ENCODE measurements at regions not wholly inside any gene's neighbourhood (a gene's known extent, or its start where the extent isn't known, plus 50 kb on each side); places are given as distances from the start of the nearest gene placed in this dataset.

DNA sequence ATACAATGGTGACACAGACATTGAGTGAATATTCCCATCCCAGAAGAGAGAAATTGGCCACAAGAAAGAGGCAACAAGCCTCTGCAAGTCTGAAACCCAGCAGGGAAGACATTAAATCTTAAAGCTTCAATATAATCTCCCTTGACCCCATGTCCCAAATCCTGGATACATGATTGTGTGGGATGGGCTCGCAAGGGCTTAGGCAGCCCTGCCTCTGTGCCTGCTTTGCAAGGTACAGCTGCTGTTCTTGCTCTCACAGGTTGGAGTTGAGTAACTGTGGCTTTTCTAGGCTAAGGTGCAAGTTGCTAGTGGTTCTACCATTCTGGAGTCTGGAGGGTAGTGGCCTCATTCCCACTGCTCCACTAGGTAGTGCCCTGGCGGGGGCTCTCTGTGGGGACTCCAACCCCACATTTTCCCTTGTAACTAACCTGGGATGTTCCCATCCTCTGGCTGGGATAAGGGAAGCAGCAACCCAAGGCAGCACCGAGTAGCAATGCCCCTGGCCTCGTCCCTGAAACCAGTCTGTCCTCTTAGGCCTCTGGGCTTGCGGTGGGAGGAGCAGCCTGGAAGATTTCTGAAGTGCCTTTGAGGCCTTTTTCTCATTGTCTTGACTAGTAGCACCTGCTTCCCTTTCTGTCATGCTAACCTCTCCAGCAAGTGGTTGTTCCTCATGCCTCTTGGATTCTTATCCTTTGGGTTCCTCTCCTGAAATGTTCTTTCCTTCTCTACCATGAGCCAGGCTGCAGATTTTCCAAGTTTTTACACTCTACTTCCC, 90.0 kb downstream of the FAM174B start:
- Mint-ChIP-seq H3K4me3 (no peak overlapping the region), H3K9me3 (peaks cover 0 to 2% of the 10 kb centered on the region in 2 donors), H3K36me3 (ENCODE audit: insufficient read depth in 2 of 2) (no peaks in the 10 kb centered on the region), H3K27me3 (ENCODE audit: low read depth) (peaks cover 12% of the 10 kb centered on the region), H3K4me1 (ENCODE audit: low read depth) (no peaks in the 10 kb centered on the region), H3K27ac (no peak overlapping the region)
- DNase-seq: no peak
- no peak for ATAC-seq (replicated peaks in 1 of 2)

DNA sequence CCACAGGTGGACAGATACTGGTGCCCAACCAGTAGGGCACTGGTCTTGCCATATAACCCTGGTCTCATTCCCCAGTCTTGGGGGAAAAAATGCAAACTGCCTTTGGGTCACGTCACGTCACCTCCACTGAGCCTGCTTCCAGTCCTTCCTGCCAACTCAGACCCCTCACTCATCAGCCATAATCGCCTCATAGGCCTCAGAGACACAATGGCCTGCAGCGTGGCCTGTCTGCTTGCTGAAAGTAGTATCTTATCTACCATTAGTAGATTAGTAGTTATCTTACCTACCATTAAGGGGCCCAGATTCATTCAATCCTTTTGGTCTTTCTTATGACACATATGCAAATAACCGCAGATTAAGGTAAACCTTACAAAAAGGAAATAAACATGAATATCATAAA, 93.8 kb downstream of the FAM174B start:
- ATAC-seq (replicated peaks in 1 of 2): no peak
- Mint-ChIP-seq H3K4me1 (ENCODE audit: low read depth) (no peaks in the 10 kb centered on the region), H3K27ac (no peak overlapping the region), H3K36me3 (ENCODE audit: insufficient read depth in 2 of 2) (no peaks in the 10 kb centered on the region), H3K27me3 (ENCODE audit: low read depth) (peaks cover 2% of the 10 kb centered on the region), H3K9me3 (no peaks in the 10 kb centered on the region), H3K4me3 (no peak overlapping the region)
- no peak for DNase-seq

DNA sequence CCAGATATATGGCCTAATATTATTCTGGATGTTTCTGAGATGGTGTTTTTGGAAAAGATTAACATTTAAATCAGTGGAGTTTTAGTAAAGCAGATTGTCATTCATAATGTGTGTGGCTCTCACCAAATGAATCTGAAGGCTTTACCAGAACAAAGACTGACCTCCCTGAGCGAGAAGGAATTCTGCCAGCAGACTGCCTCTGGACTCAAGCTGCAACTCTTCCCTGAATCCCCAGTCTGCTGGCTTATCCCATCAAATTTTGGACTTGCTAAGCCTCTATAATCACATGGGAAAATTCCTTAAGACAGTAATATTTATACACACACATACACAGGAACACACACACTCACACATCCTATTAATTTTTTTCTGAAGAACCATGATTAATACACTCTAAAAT, 102.3 kb downstream of the FAM174B start:
- no peak overlapping the region for H3K27ac Mint-ChIP-seq
- H3K9me3 Mint-ChIP-seq: no peaks in the 10 kb centered on the region
- DNase-seq: no peak
- no peak overlapping the region for H3K4me3 Mint-ChIP-seq
- no peaks in the 10 kb centered on the region for H3K4me1 Mint-ChIP-seq (ENCODE audit: low read depth)
- H3K27me3 Mint-ChIP-seq (ENCODE audit: low read depth): peaks cover 49% of the 10 kb centered on the region
- no peak for ATAC-seq (replicated peaks in 1 of 2)
- no peaks in the 10 kb centered on the region for H3K36me3 Mint-ChIP-seq (ENCODE audit: insufficient read depth in 2 of 2)

DNA sequence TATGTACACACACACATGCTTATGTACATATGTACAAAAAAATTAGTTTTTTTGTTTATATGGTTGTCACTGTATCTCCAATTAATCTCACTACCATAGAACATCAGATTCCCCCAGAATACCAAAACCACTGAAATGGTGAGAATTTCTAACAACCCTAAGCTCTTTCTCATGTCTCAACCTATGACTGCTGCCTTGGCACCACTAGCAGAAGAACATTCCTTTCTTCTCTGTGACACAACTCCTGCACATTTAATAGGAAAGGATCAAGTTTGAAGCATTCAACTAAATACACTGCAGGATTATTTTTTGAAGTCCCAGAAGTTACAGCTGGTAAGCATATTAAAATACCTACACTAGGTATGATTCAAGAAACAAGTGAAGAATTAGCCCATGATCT, 109.6 kb downstream of the FAM174B start:
- DNase-seq (no peak), ATAC-seq (replicated peaks in 1 of 2) (no peak)
- Mint-ChIP-seq H3K4me3 (no peak overlapping the region), H3K36me3 (ENCODE audit: insufficient read depth in 2 of 2) (peaks cover 0 to 2% of the 10 kb centered on the region in 2 donors), H3K4me1 (ENCODE audit: low read depth) (no peaks in the 10 kb centered on the region), H3K27ac (no peak overlapping the region), H3K9me3 (peaks cover 0 to 5% of the 10 kb centered on the region in 2 donors), H3K27me3 (ENCODE audit: low read depth) (peaks cover 48% of the 10 kb centered on the region)

DNA sequence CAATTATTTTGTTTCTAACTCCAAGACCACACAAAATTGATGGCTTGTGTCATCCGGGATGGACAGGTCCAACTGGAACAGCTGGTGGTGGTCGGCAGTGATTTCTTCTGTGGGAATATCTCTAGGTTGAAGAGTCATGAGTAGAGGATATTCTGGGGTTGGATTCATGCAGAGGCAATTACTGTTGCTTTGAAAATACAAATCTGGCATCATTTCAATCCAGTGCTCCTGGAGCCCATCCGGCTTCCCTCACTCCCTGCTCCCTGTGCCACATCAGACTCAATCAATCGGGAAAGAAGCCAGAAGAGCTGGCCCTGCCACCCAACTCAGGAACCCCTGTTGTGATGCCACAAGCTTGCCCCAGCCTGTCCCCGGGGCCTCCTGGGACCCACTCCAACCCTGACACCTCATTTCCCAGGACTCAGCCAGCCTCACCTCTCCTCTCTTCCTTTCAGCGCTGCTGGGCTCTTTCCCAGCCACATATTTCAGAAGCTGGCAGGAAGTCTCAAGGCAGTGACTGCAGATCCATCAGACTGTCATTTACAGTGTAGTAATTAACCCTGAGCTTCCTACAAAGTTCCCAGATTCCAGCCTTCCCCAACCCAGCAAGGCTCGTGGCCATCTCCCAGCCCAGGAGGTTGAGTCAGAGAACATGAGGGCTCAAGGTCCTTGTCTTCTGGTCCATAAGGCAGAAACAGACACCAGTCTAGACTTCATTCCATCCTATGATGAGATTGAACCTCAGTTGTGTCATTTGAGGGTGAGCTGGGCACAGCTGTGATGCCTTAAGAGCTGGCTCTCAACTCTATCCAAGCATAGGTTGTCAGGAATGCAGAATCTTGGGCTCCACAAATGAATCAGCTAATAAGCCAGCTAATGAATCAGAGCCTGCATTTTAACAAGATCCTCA, 114.0 kb downstream of the FAM174B start:
- Mint-ChIP-seq H3K36me3 (ENCODE audit: insufficient read depth in 2 of 2) (peaks cover 0 to 2% of the 10 kb centered on the region in 2 donors), H3K9me3 (peaks cover 0 to 5% of the 10 kb centered on the region in 2 donors), H3K27ac (no peak overlapping the region), H3K27me3 (ENCODE audit: low read depth) (peaks cover 22% of the 10 kb centered on the region), H3K4me1 (ENCODE audit: low read depth) (no peaks in the 10 kb centered on the region), H3K4me3 (no peak overlapping the region)
- DNase-seq (no peak), ATAC-seq (replicated peaks in 1 of 2) (no peak)

DNA sequence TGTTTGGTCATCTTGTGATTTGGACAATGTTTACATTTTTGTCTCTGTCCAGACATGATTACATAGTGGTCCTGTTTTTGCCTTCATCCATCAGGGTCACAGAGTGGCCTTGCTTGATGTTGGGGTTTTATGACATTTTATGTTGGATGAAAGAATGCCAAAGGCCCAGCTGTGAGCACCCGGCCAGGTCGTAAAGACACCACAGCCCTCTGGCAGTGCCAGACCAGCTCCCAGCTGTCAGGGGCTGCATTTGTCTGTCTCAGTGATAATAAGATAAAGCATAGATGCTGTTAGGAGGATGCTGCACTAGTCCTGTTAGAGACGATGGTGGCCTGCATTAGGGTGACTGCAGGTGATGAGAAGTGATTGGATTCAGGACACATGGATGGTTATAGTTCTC, 117.5 kb downstream of the FAM174B start:
- no peaks in the 10 kb centered on the region for H3K4me1 Mint-ChIP-seq (ENCODE audit: low read depth)
- peaks cover 8 to 10% of the 10 kb centered on the region in 2 donors for H3K9me3 Mint-ChIP-seq
- H3K27me3 Mint-ChIP-seq (ENCODE audit: low read depth): peaks cover 26% of the 10 kb centered on the region
- ATAC-seq (replicated peaks in 1 of 2): no peak
- H3K4me3 Mint-ChIP-seq: no peak overlapping the region
- peaks cover 7 to 8% of the 10 kb centered on the region in 2 donors for H3K36me3 Mint-ChIP-seq (ENCODE audit: insufficient read depth in 2 of 2)
- no peak for DNase-seq
- H3K27ac Mint-ChIP-seq: no peak overlapping the region

DNA sequence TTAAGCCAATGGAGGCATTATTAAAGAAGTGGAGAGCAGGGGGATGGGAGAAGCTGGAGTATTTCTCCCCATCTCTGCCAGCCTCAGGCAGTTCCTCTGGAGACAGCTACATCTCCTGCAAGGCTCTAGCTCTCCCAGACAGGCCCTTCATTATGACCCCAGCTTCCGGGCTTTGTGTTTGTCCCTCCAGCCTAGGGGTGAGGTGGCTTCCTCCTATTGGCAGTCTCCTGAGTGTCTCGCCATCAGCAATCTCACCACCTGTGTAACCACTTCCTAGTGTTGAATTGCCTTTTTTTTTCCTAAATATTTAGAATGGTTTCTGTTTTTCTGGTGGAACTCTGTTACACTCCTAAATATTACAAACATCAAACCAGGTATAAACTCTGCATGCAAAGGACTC, 122.3 kb downstream of the FAM174B start:
- no peak for DNase-seq
- Mint-ChIP-seq H3K36me3 (ENCODE audit: insufficient read depth in 2 of 2) (peaks cover 7 to 8% of the 10 kb centered on the region in 2 donors), H3K4me1 (ENCODE audit: low read depth) (no peaks in the 10 kb centered on the region), H3K9me3 (peaks cover 8 to 10% of the 10 kb centered on the region in 2 donors), H3K27me3 (ENCODE audit: low read depth) (peaks cover 40% of the 10 kb centered on the region), H3K27ac (no peak overlapping the region), H3K4me3 (no peak overlapping the region)
- no peak for ATAC-seq (replicated peaks in 1 of 2)

DNA sequence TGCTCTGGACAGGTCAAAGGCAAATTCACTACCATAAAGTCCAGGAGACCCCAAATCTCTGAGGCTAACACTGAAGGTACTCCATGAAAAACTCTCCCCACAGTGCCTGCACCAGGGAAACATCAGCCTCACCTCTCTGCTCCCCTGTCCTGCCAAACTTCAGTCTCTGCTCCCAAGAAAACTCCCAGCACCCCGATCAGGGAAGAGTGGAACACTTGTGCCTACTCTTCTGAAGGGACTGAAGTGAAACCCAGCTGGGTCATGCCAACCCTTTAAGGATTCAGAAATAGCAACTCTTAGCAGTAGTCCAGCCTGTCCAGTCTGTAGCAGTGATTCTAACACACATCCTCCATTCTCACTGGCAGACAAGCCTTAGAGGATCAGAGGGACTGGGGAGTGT, 124.2 kb downstream of the FAM174B start:
- Mint-ChIP-seq H3K27me3 (ENCODE audit: low read depth) (peaks cover 45% of the 10 kb centered on the region), H3K4me3 (no peak overlapping the region), H3K4me1 (ENCODE audit: low read depth) (no peaks in the 10 kb centered on the region), H3K36me3 (ENCODE audit: insufficient read depth in 2 of 2) (peaks cover 7 to 8% of the 10 kb centered on the region in 2 donors), H3K9me3 (peaks cover 8 to 10% of the 10 kb centered on the region in 2 donors), H3K27ac (no peak overlapping the region)
- DNase-seq (no peak), ATAC-seq (replicated peaks in 1 of 2) (no peak)

DNA sequence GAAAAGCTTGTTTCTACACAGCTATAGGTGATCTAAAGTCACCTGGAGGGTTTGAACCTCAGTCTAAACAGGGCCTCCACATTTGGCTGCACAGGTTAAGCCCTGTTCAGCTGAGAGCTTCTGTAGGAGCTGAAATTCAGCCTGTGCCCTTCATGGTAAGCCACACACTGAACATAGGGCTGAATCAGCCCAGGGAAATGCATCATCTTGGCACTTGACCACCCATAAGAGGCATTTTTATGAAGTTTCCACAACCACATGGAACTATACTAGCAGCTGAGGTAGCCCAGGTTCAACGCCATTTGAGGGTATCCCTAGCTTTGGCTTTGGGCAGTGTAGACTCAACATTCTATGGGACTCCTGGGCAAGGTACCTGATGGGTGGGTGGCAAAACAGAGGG, 126.8 kb downstream of the FAM174B start:
- no peaks in the 10 kb centered on the region for H3K9me3 Mint-ChIP-seq
- H3K4me3 Mint-ChIP-seq: no peak overlapping the region
- H3K36me3 Mint-ChIP-seq (ENCODE audit: insufficient read depth in 2 of 2): no peaks in the 10 kb centered on the region
- peak in 1 of 2 donors; percentile 28 for ATAC-seq (replicated peaks in 1 of 2)
- DNase-seq: no peak
- H3K27me3 Mint-ChIP-seq (ENCODE audit: low read depth): peaks cover 38% of the 10 kb centered on the region
- no peaks in the 10 kb centered on the region for H3K4me1 Mint-ChIP-seq (ENCODE audit: low read depth)
- no peak overlapping the region for H3K27ac Mint-ChIP-seq

DNA sequence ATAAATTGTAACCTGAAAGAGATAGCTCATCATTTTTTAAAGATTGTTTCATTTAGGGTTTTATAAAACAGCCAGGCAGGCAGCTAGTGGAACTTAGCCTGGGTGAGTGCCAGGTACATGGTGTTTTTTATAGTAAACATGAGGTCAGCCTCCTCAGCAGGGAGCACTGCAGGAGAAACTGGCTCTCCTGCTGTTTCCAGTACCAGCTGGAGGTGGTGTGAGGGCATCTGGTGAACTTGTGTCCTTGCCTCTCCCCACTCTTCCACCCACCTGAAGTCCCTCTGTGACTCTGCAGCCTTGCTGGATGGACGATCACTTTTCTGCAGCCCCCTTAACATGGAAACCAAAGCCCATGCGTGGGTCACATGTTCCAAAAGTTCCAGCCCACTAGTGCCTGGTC, 128.4 kb downstream of the FAM174B start:
- no peaks in the 10 kb centered on the region for H3K36me3 Mint-ChIP-seq (ENCODE audit: insufficient read depth in 2 of 2)
- H3K4me3 Mint-ChIP-seq: no peak overlapping the region
- ATAC-seq (replicated peaks in 1 of 2) (no peak), DNase-seq (no peak)
- H3K27me3 Mint-ChIP-seq (ENCODE audit: low read depth): peaks cover 38% of the 10 kb centered on the region
- no peak overlapping the region for H3K27ac Mint-ChIP-seq
- no peaks in the 10 kb centered on the region for H3K4me1 Mint-ChIP-seq (ENCODE audit: low read depth)
- H3K9me3 Mint-ChIP-seq: no peaks in the 10 kb centered on the region

DNA sequence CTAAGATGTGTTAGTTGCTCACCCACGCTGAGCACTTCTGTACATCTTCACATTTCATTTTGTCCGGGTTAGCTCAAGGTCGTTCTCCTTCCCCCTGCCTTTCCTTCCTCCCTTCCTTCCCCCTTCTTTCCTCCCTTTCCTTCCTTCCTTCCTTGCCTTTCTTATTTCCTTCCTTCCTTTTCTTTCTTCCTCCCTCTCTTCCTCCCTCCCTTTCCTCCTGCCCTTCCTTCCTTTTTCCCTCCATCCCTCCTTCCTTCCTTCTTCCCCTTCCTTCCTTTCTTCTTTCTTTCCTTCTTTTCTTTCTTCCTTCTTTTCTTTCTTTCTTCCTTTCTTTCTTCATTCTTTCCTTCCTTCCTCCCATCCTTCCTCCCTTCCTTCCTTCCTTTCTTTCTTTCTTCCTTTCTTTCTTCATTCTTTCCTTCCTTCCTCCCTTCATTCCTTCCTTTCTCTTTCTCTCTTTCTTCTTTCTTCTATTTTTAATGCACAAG, 129.8 kb downstream of the FAM174B start:
- Mint-ChIP-seq H3K27me3 (ENCODE audit: low read depth) (peaks cover 29% of the 10 kb centered on the region), H3K9me3 (no peaks in the 10 kb centered on the region), H3K4me1 (ENCODE audit: low read depth) (peaks cover 10% of the 10 kb centered on the region), H3K4me3 (no peak overlapping the region), H3K27ac (no peak overlapping the region), H3K36me3 (ENCODE audit: insufficient read depth in 2 of 2) (no peaks in the 10 kb centered on the region)
- no peak for DNase-seq
- ATAC-seq (replicated peaks in 1 of 2): no peak

DNA sequence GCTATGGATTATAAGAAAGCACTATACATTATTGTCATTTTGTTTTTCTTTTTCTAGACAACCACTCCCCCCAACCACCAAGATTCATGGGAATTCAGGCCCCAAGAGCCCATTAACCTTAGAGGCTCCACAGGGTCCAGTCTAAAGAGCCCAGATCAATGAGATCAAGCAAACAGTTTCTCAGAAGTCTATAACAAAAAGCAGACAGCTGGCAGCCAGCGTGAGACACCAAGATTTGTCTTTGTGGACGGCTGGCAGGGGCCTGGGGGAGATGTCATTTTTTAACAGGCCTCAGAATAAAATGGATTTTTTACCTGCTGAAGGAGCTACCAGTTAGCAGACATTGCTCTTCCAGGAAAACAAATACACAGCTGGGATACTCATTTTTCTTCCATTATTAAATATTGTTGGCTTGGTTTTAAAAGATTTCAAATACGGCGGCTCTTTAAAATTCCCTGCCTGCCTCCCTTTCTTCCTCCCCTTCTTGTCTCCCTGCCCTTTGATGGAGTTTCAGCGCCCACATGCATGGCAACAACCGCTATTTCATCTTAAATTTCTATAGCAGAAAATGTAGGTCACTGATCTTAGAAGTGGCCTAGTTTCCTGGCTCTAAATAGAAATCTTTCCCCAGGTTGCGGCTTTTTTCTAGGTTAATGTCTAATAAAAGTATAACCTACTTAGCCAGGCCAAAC, 130.6 kb downstream of the FAM174B start:
- Mint-ChIP-seq H3K4me3 (no peak overlapping the region), H3K9me3 (no peaks in the 10 kb centered on the region), H3K36me3 (ENCODE audit: insufficient read depth in 2 of 2) (no peaks in the 10 kb centered on the region), H3K27ac (no peak overlapping the region), H3K4me1 (ENCODE audit: low read depth) (peaks cover 11% of the 10 kb centered on the region), H3K27me3 (ENCODE audit: low read depth) (peaks cover 22% of the 10 kb centered on the region)
- no peak for ATAC-seq (replicated peaks in 1 of 2)
- DNase-seq: no peak

DNA sequence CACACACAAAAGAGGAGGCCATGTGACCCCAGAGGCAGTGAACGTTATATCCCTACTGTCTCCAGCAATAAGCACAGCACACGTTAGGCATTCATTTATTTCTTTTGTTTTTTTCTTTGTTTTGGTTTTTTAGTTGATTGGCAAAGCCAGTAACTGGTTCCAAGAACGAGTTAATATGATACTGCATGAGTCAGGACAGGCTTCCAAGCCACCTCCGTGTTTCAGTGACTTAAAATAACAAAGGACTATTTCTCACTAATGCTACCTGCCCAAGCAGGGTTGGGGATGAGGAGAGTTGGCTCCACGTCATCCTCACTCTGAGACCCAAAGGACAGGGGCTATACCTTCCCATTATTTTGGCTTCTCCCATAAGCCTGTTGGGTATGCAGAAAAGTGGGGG, 130.5 kb downstream of the ST8SIA2 start:
- no peak overlapping the region for H3K27ac Mint-ChIP-seq
- no peak for DNase-seq

More for the DNA sequence above, 130.5 kb downstream of the ST8SIA2 start:
- H3K27me3 Mint-ChIP-seq (ENCODE audit: low read depth): peaks cover 14% of the 10 kb centered on the region
- ATAC-seq (replicated peaks in 1 of 2): no peak
- H3K36me3 Mint-ChIP-seq (ENCODE audit: insufficient read depth in 2 of 2): no peaks in the 10 kb centered on the region
- H3K9me3 Mint-ChIP-seq: no peaks in the 10 kb centered on the region
- no peak overlapping the region for H3K4me3 Mint-ChIP-seq
- peaks cover 11% of the 10 kb centered on the region for H3K4me1 Mint-ChIP-seq (ENCODE audit: low read depth)
